Endothelial cell of umbilical vein (primary cell): ENCODE measurements at regions not wholly inside any gene's neighbourhood (a gene's known extent, or its start where the extent isn't known, plus 50 kb on each side); places are given as distances from the start of the nearest gene placed in this dataset.

ENCODE experiments used
- CTCF ChIP-seq, 2 donors: IDR thresholded peaks; 1 replicate in 1 of 2; 2 replicates in 1 of 2; pipeline ENCODE4 v1.5.1; 2011; ENCODE audit warnings: low read length in 2 of 2, mild to moderate bottlenecking in 2 of 2, moderate library complexity in 2 of 2, control low read depth in 1 of 2, inconsistent platforms in 1 of 2, low read depth in 1 of 2; ENCODE audit not compliant: insufficient read depth in 1 of 2; ENCODE audit errors: extremely low read depth in 1 of 2
- EZH2 ChIP-seq: IDR thresholded peaks from 2 replicates; pipeline ENCODE4 v1.6.1; 2012; ENCODE audit warnings: borderline replicate concordance, low read depth, mild to moderate bottlenecking, moderate library complexity, low read length, inconsistent platforms; ENCODE audit not compliant: severe bottlenecking
- MAX ChIP-seq: IDR thresholded peaks from 2 replicates; pipeline ENCODE4 v1.6.1; 2011; ENCODE audit not compliant: insufficient read depth, insufficient read length
- POLR2A ChIP-seq: IDR thresholded peaks from 2 replicates; pipeline ENCODE4 v1.6.1; 2012; ENCODE audit warnings: low read depth, mild to moderate bottlenecking, control low read depth, low read length
- POLR2AphosphoS5 ChIP-seq: IDR thresholded peaks from 2 replicates; pipeline ENCODE4 v1.6.1; 2012; ENCODE audit warnings: low read depth, mild to moderate bottlenecking, control low read depth, low read length, moderate library complexity; ENCODE audit not compliant: insufficient read depth

GRCh38 chr2:34646901-34647300 lies 1047.8 kb upstream of the FAM98A start:
- TF ChIP-seq POLR2AphosphoS5 (no peak), CTCF (IDR thresholded peaks at IDR 0.05; ENCODE audit: extremely low read depth in 1 of 2, insufficient read depth in 1 of 2, low read depth in 1 of 2, low read length in 2 of 2) (no peak), MAX (no peak), POLR2A (no peak), EZH2 (no peak)
